Stomach (tissue), 4 donors: ENCODE measurements at regions not wholly inside any gene's neighbourhood (a gene's known extent, or its start where the extent isn't known, plus 50 kb on each side); places are given as distances from the start of the nearest gene placed in this dataset.

Experiments
- CTCF ChIP-seq, 7 experiments: fragments of 450-650 bp in 4 of 7; fragments of 200-600 bp in 3 of 7; sonication (generic) in 3 of 7; IDR thresholded peaks; one replicate each; pipeline ENCODE4 v1.5.1; 2016 to 2019; ENCODE audit warnings: antibody characterized with exemption in 7 of 7, control low read depth in 2 of 7, mild to moderate bottlenecking in 1 of 7
- EP300 ChIP-seq: sonication (generic); formaldehyde crosslinking; IDR thresholded peaks from one replicate; pipeline ENCODE4 v1.6.1; 2017; ENCODE audit warnings: antibody characterized with exemption
- POLR2A ChIP-seq, 4 donors: fragments of 450-650 bp; IDR thresholded peaks; one replicate each; pipeline ENCODE4 v1.6.1; 2016; ENCODE audit warnings: antibody characterized with exemption in 4 of 4, control low read depth in 2 of 4, mild to moderate bottlenecking in 1 of 4, moderate library complexity in 1 of 4

DNA sequence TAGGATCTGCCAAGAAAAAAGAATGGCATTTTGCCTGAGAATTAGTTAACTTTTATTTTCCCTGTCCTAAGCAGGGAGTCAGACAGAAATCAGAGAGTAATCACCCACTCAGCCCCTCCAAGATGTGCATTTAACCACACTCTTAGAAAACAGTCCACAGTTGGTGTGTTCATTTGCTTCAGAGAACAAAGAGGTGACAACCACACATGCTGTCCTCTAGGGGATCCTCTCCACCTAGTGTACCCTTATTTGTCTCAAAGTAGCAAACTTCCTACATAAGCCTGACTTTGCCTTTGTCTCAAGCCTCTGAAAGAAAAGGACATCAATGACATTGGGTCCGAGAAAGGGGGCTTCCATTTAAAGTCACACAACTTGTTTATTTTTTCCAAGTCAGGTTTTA, 107.0 kb upstream of the RFC3 start:
- TF ChIP-seq CTCF (IDR thresholded peaks at IDR 0.05) (no peak), EP300 (no peak), POLR2A (IDR thresholded peaks at IDR 0.05) (no peak)
